ENCODE measurements at regions not wholly inside any gene's neighbourhood (a gene's known extent, or its start where the extent isn't known, plus 50 kb on each side); places are given as distances from the start of the nearest gene placed in this dataset.

- TF ChIP-seq EZH2 (IDR thresholded peaks at IDR 0.05; ENCODE audit: low read length) = no peak
- no peak for TF ChIP-seq CTCF (optimal IDR thresholded peaks at IDR 0.05 in 1 of 3, IDR thresholded peaks at IDR 0.05 in 1 of 3, conservative IDR thresholded peaks at IDR 0.05 in 1 of 3; ENCODE audit: extremely low read depth in 1 of 3, insufficient read depth in 2 of 3, low read length in 3 of 3)
These were observed 222.3 kb upstream of the ANKRD55 start for GRCh38 chr5:56455417-56455816.
